Endometrial microvascular endothelial cells (primary cell): ENCODE measurements at regions not wholly inside any gene's neighbourhood (a gene's known extent, or its start where the extent isn't known, plus 50 kb on each side); places are given as distances from the start of the nearest gene placed in this dataset.

ENCODE experiments used
- in situ Hi-C: cut with HindIII; loops from 2 replicates; pipeline ENCODE4 v1.10.0; 2017; ENCODE audit warnings: low sequenced_read_pairs, low pct_unique_long_range_greater_than_20kb; ENCODE audit errors: inconsistent ontology term

DNA sequence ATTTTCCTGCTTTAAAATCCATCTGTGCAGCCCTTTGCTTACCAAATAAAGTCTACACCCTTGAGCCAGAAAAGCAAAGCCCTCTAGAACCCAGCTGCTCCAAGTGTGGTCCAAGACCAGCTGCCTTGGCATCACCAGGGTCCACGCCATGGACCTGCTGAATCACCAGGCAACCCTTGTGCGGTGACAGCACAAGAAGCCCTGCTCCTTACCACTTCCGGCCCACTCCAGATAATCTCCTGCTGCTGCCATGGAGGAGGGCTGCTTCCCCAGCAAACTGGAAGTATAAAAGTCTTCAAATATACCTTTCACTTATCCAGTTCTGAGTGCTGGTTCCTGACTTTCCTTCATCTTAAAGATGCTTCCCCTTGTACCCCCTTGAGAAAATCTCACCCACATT, 106.0 kb upstream of the PKDCC start:
- in situ Hi-C loops = no loop called here

GRCh38 chr2:41942278-41942677, 105.5 kb upstream of the PKDCC start:
- in situ Hi-C loops = no loop called here

DNA sequence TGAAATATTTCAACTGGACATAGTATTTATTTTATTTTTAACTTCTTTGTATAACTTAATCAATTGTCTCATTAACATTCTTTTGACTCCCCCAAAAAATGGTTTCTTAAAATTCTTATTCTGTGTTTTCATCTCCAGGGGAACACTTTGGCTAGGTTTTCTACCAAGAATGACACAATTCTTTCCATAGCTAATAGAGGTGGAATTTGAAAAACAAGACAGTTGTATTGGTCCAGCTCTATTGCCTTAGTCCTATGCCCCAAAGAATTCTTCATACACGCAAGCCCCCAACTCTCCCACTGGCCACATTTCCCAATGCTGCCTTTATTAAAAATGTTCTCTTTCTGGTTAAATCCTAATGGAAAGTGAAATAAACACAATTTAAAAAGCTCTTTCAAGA, 104.7 kb upstream of the PKDCC start:
- in situ Hi-C loops = no loop called here

DNA sequence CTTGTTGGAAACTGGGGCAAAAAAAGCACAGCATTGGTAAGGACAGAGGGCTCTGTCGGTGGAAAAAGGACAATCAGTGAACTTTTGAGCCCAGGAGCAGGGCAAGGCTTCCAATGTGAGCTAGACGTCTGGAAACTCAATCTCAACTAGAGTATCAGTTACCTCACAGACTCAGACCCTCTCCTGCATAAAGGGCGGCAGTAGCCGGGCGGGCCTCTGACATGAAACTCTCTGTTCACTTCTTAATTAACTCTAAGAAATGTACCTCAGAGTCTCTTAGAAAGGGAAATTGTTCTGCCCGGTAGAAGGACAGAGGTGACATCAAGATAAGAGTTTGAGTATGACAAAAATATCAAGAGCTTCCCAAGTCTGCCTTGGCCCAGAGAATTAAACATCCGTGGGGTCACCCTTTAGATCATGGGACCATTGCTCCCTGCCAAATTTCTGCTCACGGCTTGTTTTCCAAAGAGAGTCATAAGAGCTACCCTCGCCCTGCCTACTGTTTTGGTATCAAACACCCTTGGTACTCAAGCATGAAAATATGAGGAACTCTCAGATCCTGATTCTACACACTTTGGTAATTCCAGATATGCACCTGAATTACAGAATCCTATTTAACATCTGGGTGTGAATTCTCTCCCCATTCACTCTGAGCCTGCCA, 103.5 kb upstream of the PKDCC start:
- in situ Hi-C loops = no loop called here

DNA sequence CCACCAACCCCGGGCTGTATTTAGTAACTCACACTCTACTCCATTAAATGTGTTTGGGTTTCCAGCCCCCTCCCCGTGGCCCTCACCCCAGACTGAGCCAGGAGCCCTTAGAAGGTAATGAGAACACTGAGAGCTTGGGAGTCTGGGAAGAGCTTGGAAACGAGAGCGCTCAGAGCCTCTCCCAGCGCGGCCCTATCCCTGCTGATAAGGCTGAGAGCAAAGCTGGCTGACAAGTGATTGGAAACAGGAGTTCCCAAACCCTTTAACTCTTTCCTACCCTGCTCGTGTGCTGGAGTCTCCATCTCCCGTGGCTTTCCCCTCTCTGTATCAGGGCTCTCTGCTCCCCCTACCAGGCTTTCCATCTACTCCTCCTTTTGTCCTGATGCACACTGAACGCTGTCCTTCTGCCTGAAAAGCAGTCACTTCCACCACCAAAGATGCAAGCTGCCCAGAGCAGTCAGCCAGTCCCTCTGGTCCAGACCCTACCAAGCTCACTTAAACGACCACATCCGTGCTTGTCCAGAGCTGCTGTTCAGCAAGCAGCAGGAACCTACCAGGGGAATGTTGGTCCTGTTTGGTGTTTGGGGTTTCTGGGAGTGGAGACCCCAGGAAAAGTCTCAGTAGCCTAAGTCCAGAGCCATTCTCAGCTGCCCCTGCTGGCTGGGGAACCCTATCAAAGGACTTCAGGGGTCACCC, 100.0 kb upstream of the PKDCC start:
- in situ Hi-C loops = no loop called here

DNA sequence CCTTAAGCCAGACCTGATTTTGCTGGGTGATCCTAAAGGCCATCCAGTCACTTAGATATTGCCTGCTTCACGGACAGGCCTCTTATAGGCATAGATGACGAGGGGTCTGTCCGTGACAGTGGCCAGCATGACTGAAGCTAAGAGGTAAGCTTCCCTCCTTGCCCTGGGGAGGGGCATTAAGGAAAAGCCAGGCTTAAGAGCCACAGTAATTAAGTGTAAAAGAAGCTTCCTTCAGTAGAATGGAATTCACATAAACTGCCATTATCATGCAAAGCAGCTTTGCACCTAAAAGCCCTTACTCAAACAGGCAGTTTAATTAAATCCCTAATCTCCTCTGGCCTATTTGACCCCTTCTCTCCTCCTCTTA, 99.4 kb upstream of the PKDCC start:
- in situ Hi-C loops = no loop called here

GRCh38 chr2:41949091-41949882, 98.5 kb upstream of the PKDCC start:
- in situ Hi-C loops = no loop called here

DNA sequence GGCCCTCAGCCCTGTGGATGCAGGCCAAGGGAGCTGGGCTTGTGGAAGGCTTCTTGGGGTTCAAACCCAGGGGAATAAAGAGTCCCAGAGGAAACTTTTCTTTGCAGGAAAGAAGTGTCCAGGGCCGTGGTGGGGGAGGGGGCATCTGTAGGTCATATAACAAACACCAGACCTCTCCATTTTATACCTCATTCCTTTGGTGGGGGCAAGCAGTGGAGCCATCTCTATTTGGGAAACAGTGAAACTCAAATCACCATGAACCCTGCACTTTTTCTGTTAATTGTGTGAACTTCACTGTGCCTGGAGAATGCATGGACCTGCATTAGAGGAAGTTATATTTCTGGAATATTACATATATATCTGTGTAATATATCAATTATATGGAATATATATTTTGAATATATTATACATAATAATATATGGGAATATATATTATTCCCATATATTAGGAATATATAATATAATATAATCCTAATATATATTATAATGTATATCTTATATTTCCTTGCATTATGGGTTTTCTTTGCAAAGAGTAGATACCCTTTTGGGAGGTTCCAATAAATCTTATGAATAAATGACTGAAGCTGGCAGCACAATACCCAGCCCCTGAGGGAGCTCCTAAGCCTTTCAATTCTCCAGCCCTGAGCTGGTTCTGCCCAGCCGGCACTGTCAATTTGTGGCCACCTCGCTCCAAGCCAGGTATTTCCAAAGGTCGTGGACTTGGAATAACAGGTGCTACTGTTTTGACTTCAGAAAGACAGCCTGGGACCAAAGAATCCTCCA, 97.7 kb upstream of the PKDCC start:
- in situ Hi-C loops = no loop called here

DNA sequence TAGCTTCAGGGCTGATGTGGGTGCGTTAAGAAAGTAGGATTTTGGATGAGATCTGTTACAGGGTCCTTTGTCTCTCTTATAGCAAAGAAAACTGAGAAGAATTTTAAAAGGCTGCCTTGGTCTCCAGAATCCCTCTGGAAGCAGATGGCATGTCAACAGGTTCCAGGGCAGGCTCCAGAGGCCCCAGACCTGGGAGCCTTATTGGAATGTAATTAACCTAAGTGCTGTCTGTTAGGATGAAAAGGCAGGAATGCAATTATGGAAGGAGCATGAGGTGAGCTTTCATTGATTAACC, 97.2 kb upstream of the PKDCC start:
- in situ Hi-C loops = no loop called here

- in situ Hi-C loops = no loop called here
These were observed 93.2 kb upstream of the PKDCC start for GRCh38 chr2:41954304-41955291.

DNA sequence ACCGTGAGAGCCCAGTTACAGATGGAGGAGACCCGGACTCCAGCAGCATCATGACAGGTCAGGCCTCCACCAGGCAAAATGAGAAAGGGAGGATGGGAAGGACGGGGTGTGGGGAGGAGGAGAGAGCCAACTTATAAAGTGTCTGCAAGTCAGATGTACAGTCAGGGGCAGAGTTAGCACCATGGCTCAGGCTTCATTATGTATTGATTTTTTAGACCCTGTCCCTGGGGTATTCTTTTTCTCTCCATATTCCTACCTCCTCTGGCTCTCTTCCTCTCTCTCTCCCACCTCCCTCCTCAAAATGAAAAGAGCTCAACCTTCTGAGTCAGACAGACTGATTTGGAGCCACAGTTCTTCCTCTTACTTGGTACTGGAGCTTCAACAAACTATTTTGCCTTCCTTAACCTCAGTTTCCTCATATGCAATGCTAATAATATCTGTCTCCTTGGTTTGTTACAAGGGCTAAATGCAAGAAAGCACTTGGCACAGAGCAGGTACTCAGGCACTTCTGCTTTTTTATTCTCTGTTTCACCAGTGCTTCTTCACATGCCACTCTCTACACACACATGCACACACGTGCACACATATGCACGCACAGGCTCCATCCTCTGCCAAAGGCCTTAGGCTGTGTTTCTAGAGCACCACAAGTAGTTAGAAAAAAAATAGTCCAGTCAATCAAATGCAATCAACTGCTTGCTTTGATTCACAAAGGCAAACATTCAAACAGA, 92.3 kb upstream of the PKDCC start:
- in situ Hi-C loops = no loop called here

DNA sequence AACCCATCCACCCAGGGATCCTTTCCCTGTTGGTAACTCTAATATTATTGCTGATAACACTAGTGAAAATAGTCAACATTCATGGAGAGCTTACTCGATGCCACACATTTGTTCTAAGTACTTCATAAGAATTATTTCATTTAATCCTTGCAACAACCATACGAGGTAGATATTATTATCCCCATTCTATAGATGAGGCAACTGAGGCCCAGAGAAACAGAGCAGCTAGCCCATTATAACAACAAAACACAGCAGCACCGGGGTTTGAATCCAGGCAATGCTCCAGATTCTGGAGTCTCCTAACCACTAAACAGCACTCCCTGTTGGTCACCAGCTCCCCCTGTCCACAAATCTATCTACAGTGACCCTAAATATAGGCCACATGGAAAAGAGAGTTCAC, 90.4 kb upstream of the PKDCC start:
- in situ Hi-C loops = no loop called here

DNA sequence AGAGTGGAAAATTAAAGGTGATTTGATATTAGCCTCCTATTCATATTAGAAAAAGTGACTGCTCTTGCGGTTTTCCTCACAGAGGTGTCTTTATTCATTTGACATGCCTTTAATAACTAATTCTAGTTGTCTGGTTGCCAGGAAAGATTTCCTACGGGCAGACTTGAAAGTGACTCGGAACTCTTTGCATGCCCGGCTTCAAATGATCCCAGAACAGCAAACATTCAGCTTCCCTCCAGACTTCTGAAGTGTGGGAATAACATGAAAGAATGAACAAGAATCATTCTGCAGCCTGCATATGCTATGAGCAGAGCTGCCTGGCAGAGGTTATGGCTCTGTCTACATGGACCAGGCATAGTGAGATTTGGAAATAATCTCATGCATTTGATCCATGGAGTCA, 89.6 kb upstream of the PKDCC start:
- in situ Hi-C loops = no loop called here

- in situ Hi-C loops = no loop called here
These were observed 89.0 kb upstream of the PKDCC start for GRCh38 chr2:41958775-41959174.

DNA sequence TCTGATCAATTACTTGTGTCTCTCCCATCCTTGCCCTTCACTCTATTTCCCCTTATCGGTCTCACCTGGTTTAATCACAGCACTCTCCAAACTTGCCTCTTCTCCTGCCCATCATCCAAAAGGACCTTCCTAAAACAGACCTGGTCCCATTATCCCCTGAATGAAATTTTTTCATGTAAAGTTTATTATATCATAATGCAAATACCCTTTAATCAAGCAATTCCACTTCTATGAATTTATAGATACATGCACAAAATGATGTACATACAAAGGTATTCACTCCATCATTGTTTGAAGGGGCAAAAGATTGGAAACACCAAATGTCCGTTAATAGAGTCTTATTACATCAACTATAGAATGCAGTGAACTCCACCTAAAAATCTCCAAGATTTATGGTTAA, 88.1 kb upstream of the PKDCC start:
- in situ Hi-C loops = no loop called here

GRCh38 chr2:41962922-41963622, 84.7 kb upstream of the PKDCC start:
- in situ Hi-C loops = no loop called here
